ENCODE measurements at regions not wholly inside any gene's neighbourhood (a gene's known extent, or its start where the extent isn't known, plus 50 kb on each side); places are given as distances from the start of the nearest gene placed in this dataset.

DNA sequence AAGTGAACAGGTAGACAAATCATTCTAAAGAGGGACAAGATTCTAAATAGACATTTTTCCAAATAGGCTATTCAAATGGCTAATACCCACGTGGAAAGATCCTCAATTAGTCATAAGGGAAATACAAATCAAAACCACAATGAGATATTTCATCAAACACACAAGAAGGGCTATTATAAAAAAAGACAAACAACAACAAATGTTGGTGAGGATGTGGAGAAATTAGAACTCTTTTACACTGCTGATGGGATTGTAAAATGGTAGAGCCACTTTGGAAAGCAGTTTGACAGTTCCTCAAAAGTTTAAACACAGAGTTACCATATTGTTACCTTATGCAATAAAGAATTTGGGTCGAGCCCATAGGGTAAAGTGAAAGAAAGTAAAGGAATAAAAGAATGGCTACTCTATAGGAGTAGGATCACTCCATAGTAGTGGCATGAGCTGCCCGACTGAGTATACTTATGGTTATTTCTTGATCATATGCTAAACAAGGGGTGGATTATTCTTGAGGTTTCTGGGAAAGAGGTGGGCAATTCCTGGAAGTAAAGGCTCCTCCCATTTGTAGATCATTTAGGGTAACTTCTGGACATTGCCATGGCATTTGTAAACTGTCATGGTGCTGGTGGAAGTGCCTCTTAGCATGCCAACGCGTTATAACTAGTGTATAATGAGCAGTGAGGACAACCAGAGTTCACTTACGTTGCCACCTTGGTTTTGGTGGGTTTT, 58.9 kb upstream of the FAM9C start:
- DNase-seq = no peak

DNA sequence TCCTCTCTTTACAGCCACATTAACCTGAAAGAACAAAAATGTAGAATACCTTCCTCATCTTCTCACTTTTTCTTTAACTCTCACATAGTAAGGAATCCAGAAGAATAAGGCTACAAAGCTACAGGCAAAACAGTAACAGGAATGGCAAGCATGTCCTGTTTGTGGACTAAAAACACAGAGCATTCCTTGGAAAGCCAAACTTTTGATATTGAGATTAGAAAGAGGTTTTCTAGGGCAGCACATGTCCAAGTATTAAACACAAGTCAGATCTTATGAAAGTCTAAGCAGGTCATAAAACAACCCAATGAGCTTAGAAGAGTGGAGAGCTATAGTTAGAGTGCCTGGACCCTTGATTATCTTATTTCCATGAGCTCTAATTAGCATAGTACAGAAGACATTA, 58.2 kb upstream of the FAM9C start:
- DNase-seq = no peak

DNA sequence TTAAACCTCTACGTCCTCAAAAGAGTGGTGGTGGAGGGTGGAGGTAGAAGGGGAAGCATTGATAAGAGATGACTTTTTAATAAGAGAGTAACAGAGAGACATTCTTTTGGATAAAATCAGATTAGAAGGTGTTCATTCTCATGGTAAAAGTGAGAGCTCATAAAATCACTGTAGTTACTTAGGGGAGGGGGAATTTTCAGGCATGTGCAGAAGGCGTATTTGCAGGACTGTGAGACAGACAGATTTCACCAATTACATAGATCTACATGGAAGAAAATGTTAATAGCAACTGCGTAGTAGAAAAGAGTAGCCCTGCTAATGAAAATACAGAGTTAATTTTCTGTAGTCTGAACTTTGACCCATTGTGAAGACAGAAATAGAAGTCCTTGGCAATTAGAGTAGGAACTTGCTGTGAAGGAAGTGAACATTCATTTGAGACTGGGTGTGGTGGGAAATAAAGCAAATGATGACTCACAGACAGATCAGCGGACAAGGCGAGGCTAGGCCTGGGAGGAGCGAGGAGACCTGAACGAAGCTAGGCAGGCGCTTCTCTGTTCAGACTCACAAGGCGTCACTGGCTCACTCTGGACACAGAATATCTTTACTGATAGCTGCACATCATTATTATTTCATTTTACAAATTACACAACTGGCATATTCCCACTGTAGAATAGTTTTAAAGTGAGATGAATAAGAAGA, 57.2 kb upstream of the FAM9C start:
- peak; percentile 68 for DNase-seq

DNA sequence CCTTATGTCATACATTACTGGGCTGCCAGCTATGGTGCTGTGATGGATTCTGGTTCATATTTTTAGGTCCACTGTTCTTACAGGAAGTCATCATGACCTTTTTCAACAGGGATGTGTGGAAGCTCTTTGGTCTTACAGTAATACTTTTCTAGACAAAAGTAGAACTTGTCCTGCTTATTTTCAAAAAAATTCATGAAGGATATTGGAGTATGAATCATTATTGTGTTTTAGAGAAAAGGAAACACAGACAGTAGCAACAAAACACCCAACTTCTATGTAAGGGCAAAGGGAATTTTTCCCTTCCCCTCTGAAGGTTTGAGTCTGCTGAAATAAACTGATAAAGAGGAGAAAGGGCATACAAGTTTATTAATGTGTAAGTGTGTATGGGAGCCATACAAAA, 54.7 kb upstream of the FAM9C start:
- DNase-seq = no peak

DNA sequence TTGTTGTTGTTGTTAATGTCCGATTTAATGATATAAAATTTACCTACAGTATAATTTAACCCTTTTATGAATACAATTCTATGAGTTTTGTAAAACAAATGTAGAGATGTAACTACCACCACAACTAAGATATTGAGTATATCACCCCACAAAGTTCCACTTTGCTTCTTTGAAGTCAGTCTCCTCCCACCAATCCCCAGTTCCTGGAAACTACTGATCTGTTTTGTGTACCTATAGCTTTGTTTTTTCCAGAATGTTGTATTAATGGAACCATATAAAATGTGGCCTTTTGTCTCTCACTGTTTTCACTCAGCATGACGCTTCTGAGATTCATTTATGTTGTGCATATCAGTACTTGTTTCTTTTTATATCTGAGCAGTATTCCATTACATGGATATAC, 52.3 kb upstream of the FAM9C start:
- no peak for DNase-seq

DNA sequence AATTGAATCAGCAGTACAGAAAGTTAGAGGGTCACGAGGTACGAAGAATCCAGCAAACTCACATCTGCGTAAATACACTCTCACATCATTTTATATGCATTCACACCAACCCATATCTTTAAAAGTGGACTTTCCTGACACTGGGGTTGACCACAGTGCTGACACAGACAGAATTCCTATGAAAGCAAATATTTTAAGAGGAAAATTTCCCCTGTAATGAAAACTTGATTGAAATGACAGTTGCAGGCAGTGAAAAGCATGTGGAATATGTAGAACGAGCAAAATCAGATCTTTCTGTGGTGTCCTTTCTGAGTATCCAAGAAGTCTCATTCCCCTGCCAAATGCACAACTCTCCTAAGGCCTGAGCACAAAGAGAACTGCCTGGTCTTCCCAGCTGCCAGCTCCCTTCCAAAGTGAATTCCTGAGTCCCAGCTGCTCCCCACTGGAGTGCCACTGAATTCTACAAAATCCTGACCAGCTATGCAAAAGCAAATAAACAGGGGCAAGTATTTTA, 50.5 kb upstream of the FAM9C start:
- DNase-seq = peak; percentile 28

DNA sequence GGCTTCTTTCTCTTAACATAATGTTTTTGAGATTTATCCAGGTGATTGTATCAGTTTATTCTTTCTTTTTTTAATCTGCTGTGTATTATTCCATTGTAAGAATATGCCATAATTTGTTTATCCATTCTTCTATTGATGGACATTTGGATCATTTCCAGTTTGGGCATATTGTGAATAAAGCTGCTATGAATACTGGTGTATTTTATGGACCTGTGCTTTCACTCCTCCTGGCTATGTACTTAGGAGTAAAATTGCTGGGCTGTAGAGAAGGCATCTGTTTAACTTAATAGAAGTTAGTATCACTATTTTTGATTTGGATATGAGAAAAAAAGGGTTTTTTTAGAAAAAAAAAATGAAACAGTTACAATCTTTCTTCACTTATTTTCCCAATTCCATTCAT, 50.0 kb upstream of the FAM9C start:
- DNase-seq = no peak

Measured in muscle of arm (tissue), 1 donor.